Trophoblast cell (in vitro differentiated cells and primary cell): ENCODE measurements at regions not wholly inside any gene's neighbourhood (a gene's known extent, or its start where the extent isn't known, plus 50 kb on each side); places are given as distances from the start of the nearest gene placed in this dataset.
"Not testable (repeated sequence)": the region's sequence is repeated elsewhere in the genome, so short reads cannot be mapped to it uniquely, and the experiment has no call there.

Source experiments
- DNase-seq, 2 donors: peaks; one replicate each; pipeline ENCODE4 v3.0.0-alpha.2; 2016
- H2AFZ ChIP-seq: 2 replicates; pipeline ENCODE4 v1.6.1; 2013; ENCODE audit warnings: low read length, moderate library complexity, mild to moderate bottlenecking; ENCODE audit not compliant: insufficient read depth, poor library complexity
- H2AK5ac ChIP-seq: 2 replicates; pipeline ENCODE4 v1.6.1; 2013; ENCODE audit warnings: mild to moderate bottlenecking, low read length
- H2BK120ac ChIP-seq: 2 replicates; pipeline ENCODE4 v1.6.1; 2013; ENCODE audit warnings: low read length, mild to moderate bottlenecking, moderate library complexity; ENCODE audit not compliant: insufficient read depth, poor library complexity
- H2BK12ac ChIP-seq: 2 replicates; pipeline ENCODE4 v1.6.1; 2013; ENCODE audit warnings: mild to moderate bottlenecking, low read length, moderate library complexity
- H2BK5ac ChIP-seq: 2 replicates; pipeline ENCODE4 v1.6.1; 2013; ENCODE audit warnings: low read length, low read depth, moderate library complexity, mild to moderate bottlenecking; ENCODE audit not compliant: poor library complexity
- H3K14ac ChIP-seq: 2 replicates; pipeline ENCODE4 v1.6.1; 2013; ENCODE audit warnings: mild to moderate bottlenecking, low read length
- H3K18ac ChIP-seq: 2 replicates; pipeline ENCODE4 v1.6.1; 2013; ENCODE audit warnings: mild to moderate bottlenecking, low read length
- H3K23ac ChIP-seq: 2 replicates; pipeline ENCODE4 v1.6.1; 2013; ENCODE audit warnings: low read length
- H3K27ac ChIP-seq: 2 replicates; pipeline ENCODE4 v1.5.1; 2013; ENCODE audit warnings: low read depth, mild to moderate bottlenecking, inconsistent platforms, low read length, moderate library complexity
- H3K27me3 ChIP-seq: 2 replicates; pipeline ENCODE4 v1.6.1; 2013; ENCODE audit warnings: inconsistent platforms, mild to moderate bottlenecking, low read length, moderate library complexity; ENCODE audit not compliant: insufficient read depth
- H3K36me3 ChIP-seq, 2 experiments: 1 replicate in 1 of 2; 2 replicates in 1 of 2; pipeline ENCODE4 v1.6.1; 2013; ENCODE audit warnings: low read length in 2 of 2, mild to moderate bottlenecking in 2 of 2, moderate library complexity in 1 of 2; ENCODE audit not compliant: insufficient read depth in 2 of 2, control insufficient read depth in 1 of 2
- H3K4ac ChIP-seq: 2 replicates; pipeline ENCODE4 v1.6.1; 2013; ENCODE audit warnings: low read depth, mild to moderate bottlenecking, low read length, moderate library complexity
- H3K4me1 ChIP-seq, 2 experiments: 1 replicate in 1 of 2; 2 replicates in 1 of 2; pipeline ENCODE4 v1.6.1; 2013; ENCODE audit warnings: low read length in 2 of 2, mild to moderate bottlenecking in 2 of 2, moderate library complexity in 1 of 2; ENCODE audit not compliant: insufficient read depth in 2 of 2, control insufficient read depth in 1 of 2
- H3K4me2 ChIP-seq: 2 replicates; pipeline ENCODE4 v1.6.1; 2013; ENCODE audit warnings: inconsistent platforms, mild to moderate bottlenecking, low read length, moderate library complexity
- H3K4me3 ChIP-seq: 2 replicates; pipeline ENCODE4 v1.5.1; 2013; ENCODE audit warnings: mild to moderate bottlenecking, low read depth, low read length, inconsistent platforms
- H3K79me1 ChIP-seq: one replicate; pipeline ENCODE4 v1.6.1; 2013; ENCODE audit warnings: low read length
- H3K79me2 ChIP-seq: 2 replicates; pipeline ENCODE4 v1.6.1; 2013; ENCODE audit warnings: low read length, mild to moderate bottlenecking; ENCODE audit not compliant: control insufficient read depth, insufficient read depth, poor library complexity
- H3K9ac ChIP-seq: 2 replicates; pipeline ENCODE4 v1.6.1; 2013; ENCODE audit warnings: mild to moderate bottlenecking, low read length
- H3K9me3 ChIP-seq: 2 replicates; pipeline ENCODE4 v1.6.1; 2013; ENCODE audit warnings: low read depth, mild to moderate bottlenecking, control low read depth, inconsistent platforms, low read length; ENCODE audit not compliant: insufficient read depth
- H4K12ac ChIP-seq: 2 replicates; pipeline ENCODE4 v1.6.1; 2013; ENCODE audit warnings: low read depth, mild to moderate bottlenecking, low read length, moderate library complexity
- H4K8ac ChIP-seq: 2 replicates; pipeline ENCODE4 v1.6.1; 2013; ENCODE audit warnings: low read depth, mild to moderate bottlenecking, low read length, moderate library complexity
- H4K91ac ChIP-seq: one replicate; pipeline ENCODE4 v1.6.1; 2013; ENCODE audit warnings: low read depth, mild to moderate bottlenecking, low read length, moderate library complexity
- WGBS: extraction: QIAGEN DNeasy Blood & Tissue Kit; methylation state at CpG from one replicate; pipeline ENCODE4 v1.1.7; 2013; ENCODE audit warnings: missing lambda C conversion rate; ENCODE audit not compliant: insufficient read length, insufficient coverage; ENCODE audit errors: extremely low coverage; 5-methylcytosine and 5-hydroxymethylcytosine counted together

DNA sequence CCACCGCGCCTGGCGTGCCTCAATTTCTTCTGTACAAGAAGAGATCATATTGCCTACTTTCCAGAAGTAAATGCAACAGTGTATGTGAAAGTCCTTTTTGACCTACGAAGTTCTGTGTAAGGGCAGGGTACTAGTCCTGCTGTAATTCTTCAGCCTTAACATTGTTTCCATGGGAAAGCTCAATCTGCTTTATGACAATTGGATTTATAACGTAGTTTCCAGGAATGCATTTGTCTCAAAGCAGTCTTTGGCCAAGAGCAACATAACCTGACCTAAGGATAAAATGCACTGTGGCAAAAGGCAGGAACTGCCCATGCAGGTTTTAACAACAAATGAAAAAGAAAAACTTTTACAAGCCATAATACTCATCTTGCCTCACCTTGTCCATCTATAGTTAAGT lies 108.1 kb upstream of the PODXL start:
- H3K79me2 ChIP-seq, result no peaks in the 10 kb centered on the region
- peaks cover 2% of the 10 kb centered on the region for H3K9me3 ChIP-seq
- H3K27ac ChIP-seq, result no peak overlapping the region
- H3K4me1 ChIP-seq, result no peaks in the 10 kb centered on the region
- no peak overlapping the region for H3K23ac ChIP-seq
- H3K4me3 ChIP-seq, result no peak overlapping the region
- no peak overlapping the region for H4K91ac ChIP-seq
- no peak overlapping the region for H2BK12ac ChIP-seq
- H2AFZ ChIP-seq, result no peak overlapping the region
- no peak overlapping the region for H4K12ac ChIP-seq
- no peak overlapping the region for H2AK5ac ChIP-seq
- H3K36me3 ChIP-seq, result no peaks in the 10 kb centered on the region
- no peak for DNase-seq
- no CpG with 5 or more reads among the region's 5 CpGs for WGBS
- no peak overlapping the region for H4K8ac ChIP-seq
- no peak overlapping the region for H3K14ac ChIP-seq
- no peak overlapping the region for H3K4ac ChIP-seq
- H3K9ac ChIP-seq, result no peak overlapping the region
- H2BK120ac ChIP-seq, result no peak overlapping the region
- H3K4me2 ChIP-seq, result no peak overlapping the region
- no peaks in the 10 kb centered on the region for H3K79me1 ChIP-seq
- H3K27me3 ChIP-seq, result no peaks in the 10 kb centered on the region
- no peak overlapping the region for H2BK5ac ChIP-seq
- H3K18ac ChIP-seq, result no peak overlapping the region

DNA sequence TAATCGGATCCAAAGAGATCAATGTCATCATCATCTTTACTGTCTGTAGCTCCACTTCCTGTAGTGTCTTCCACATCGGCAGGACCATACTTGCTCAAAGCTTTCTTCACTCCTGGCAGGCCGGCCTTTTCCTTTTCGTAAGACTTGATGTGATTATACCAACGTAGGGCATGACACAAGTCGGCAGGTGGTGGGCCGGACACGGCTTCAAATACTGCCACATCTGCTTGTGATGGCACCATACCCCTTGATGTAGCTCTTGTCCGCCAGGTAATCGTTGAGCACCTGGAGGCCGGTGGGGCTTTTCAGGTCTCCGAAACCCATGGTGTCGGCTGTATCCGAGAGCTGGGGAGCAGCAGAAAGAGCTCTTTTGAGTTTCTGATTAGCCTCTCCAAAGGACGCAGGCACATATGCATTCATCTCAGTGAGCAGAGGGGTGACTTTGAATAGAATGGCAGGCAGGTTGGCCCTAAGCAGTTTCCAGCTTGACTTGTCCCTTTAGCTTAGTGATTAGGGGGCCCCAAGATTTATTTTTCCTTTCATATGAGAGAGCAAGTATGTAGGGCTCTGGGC lies 106.0 kb upstream of the PODXL start:
- H3K9ac ChIP-seq, H4K91ac ChIP-seq, H2AFZ ChIP-seq, H3K79me1 ChIP-seq, H3K79me2 ChIP-seq, H4K12ac ChIP-seq, H3K27ac ChIP-seq, H3K18ac ChIP-seq, H2BK120ac ChIP-seq, H2BK12ac ChIP-seq, H3K14ac ChIP-seq, H3K4me2 ChIP-seq, H2AK5ac ChIP-seq, H3K4me3 ChIP-seq, H3K4ac ChIP-seq, H3K36me3 ChIP-seq, H4K8ac ChIP-seq, DNase-seq, H3K4me1 ChIP-seq, H3K27me3 ChIP-seq, H3K23ac ChIP-seq, H2BK5ac ChIP-seq, H3K9me3 ChIP-seq: not testable (repeated sequence)
- no CpG with 5 or more reads among the region's 15 CpGs for WGBS

DNA sequence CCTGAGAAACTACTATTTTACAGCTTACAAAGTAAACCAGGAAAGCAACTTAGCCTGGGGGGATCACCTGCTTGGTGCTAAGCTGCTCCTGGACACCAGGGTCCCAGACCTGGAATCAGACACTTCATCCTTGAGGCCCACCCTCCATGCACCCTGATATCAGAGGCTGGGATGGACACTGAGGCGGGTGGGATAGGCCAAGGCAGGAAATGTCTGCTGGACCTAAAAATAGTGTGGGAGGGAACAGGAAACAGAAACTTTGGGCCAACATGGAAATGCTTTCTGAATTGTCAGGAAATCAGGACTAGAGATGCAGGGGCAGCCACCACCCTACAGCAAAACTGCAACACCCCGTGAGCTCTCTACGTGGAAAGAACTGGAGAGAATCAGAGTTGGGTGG lies 101.5 kb upstream of the PODXL start:
- H2BK5ac ChIP-seq, result no peak overlapping the region
- H4K8ac ChIP-seq, result no peak overlapping the region
- peaks cover 3% of the 10 kb centered on the region for H3K9me3 ChIP-seq
- H4K91ac ChIP-seq, result no peak overlapping the region
- no peak overlapping the region for H3K4me2 ChIP-seq
- H3K79me1 ChIP-seq, result peaks cover 4% of the 10 kb centered on the region
- no CpG with 5 or more reads among the region's 3 CpGs for WGBS
- peaks cover 3 to 14% of the 10 kb centered on the region in 2 experiments for H3K4me1 ChIP-seq
- no peak overlapping the region for H3K4ac ChIP-seq
- H2AFZ ChIP-seq, result no peak overlapping the region
- H3K27ac ChIP-seq, result no peak overlapping the region
- no peak overlapping the region for H2BK120ac ChIP-seq
- H3K23ac ChIP-seq, result no peak overlapping the region
- no peak overlapping the region for H4K12ac ChIP-seq
- no peak overlapping the region for H2AK5ac ChIP-seq
- no peak overlapping the region for H2BK12ac ChIP-seq
- no peak for DNase-seq
- no peak overlapping the region for H3K18ac ChIP-seq
- H3K36me3 ChIP-seq, result no peaks in the 10 kb centered on the region
- H3K14ac ChIP-seq, result no peak overlapping the region
- no peaks in the 10 kb centered on the region for H3K79me2 ChIP-seq
- H3K27me3 ChIP-seq, result no peaks in the 10 kb centered on the region
- H3K9ac ChIP-seq, result no peak overlapping the region
- H3K4me3 ChIP-seq, result no peak overlapping the region

DNA sequence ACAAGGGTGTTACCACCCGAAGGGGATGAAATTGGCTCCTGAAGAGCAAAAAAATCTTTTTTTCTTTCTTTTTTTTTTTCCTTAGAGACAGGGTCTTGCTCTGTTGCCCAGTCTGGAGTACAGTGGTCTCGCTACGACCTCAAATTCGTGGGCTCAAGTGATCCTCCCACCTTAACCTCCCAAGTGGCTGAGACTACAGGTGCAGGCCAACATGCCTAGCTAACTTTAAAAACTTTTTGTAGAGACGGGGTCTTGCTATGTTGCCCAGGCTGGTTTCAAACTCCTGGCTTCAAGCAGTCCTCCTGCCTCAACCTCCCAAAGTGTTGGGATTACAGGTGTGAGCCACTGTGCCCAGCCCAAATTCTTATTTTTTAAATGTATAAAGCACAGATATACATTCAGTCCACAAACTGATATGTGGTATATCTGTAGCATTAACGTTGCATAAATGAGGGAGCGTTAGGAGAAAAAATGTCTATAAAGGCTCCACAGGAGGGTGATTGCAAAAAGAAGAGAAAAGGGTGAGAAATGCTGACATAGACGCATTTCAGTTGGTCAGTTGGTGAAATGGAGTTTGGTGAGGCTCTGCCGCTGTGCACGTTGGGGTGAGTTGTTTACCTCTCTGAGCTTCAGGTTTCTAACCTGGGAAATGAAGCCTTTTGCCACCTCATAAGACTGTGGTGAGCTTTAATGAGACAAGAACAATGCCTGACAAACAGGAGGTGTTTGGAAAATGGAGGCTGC lies 100.7 kb upstream of the PODXL start:
- Histone ChIP-seq H3K9me3 (peaks cover 3% of the 10 kb centered on the region), H3K27ac (no peak overlapping the region), H3K4me2 (no peak overlapping the region), H4K91ac (no peak overlapping the region), H3K4me1 (peaks cover 3 to 17% of the 10 kb centered on the region in 2 experiments), H3K4ac (no peak overlapping the region), H4K12ac (no peak overlapping the region), H3K23ac (no peak overlapping the region), H3K14ac (no peak overlapping the region), H3K4me3 (no peak overlapping the region), H2BK120ac (no peak overlapping the region), H3K36me3 (no peaks in the 10 kb centered on the region), H2BK5ac (no peak overlapping the region), H3K79me1 (peaks cover 4% of the 10 kb centered on the region), H2AFZ (no peak overlapping the region), H2BK12ac (no peak overlapping the region), H3K27me3 (no peaks in the 10 kb centered on the region), H3K18ac (no peak overlapping the region), H4K8ac (no peak overlapping the region), H3K9ac (no peak overlapping the region), H3K79me2 (no peaks in the 10 kb centered on the region), H2AK5ac (no peak overlapping the region)
- no peak for DNase-seq
- no CpG with 5 or more reads among the region's 10 CpGs for WGBS
